ENCODE measurements at regions not wholly inside any gene's neighbourhood (a gene's known extent, or its start where the extent isn't known, plus 50 kb on each side); places are given as distances from the start of the nearest gene placed in this dataset.

- Mint-ChIP-seq H3K9me3 (no peaks in the 10 kb centered on the region), H3K27ac (no peak overlapping the region), H3K36me3 (ENCODE audit: low read depth) (no peaks in the 10 kb centered on the region), H3K27me3 (peaks cover 8% of the 10 kb centered on the region), H3K4me3 (no peak overlapping the region), H3K4me1 (ENCODE audit: low read depth) (peaks cover 7% of the 10 kb centered on the region)
Measured at GRCh38 chr4:155599596-155599995, 67.1 kb upstream of the GUCY1A1 start.

- Mint-ChIP-seq H3K4me3 (no peak overlapping the region), H3K9me3 (no peaks in the 10 kb centered on the region), H3K36me3 (ENCODE audit: low read depth) (no peaks in the 10 kb centered on the region), H3K4me1 (ENCODE audit: low read depth) (peaks cover 7% of the 10 kb centered on the region), H3K27me3 (peaks cover 8% of the 10 kb centered on the region), H3K27ac (no peak overlapping the region)
Measured at GRCh38 chr4:155599085-155599484, 67.6 kb upstream of the GUCY1A1 start.

- H3K27ac Mint-ChIP-seq, result no peak overlapping the region
- peaks cover 8% of the 10 kb centered on the region for H3K27me3 Mint-ChIP-seq
- H3K4me3 Mint-ChIP-seq, result no peak overlapping the region
- H3K4me1 Mint-ChIP-seq (ENCODE audit: low read depth), result peaks cover 2% of the 10 kb centered on the region
- H3K36me3 Mint-ChIP-seq (ENCODE audit: low read depth), result no peaks in the 10 kb centered on the region
- no peaks in the 10 kb centered on the region for H3K9me3 Mint-ChIP-seq
Measured at GRCh38 chr4:155597933-155598451, 68.7 kb upstream of the GUCY1A1 start.

GRCh38 chr4:155597281-155597680 is 69.4 kb upstream of the GUCY1A1 start:
- Mint-ChIP-seq H3K4me1 (ENCODE audit: low read depth) (no peaks in the 10 kb centered on the region), H3K36me3 (ENCODE audit: low read depth) (no peaks in the 10 kb centered on the region), H3K9me3 (no peaks in the 10 kb centered on the region), H3K27ac (no peak overlapping the region), H3K27me3 (peaks cover 8% of the 10 kb centered on the region), H3K4me3 (no peak overlapping the region)

GRCh38 chr4:155593793-155594192 is 72.9 kb upstream of the GUCY1A1 start:
- Mint-ChIP-seq H3K4me1 (ENCODE audit: low read depth) (no peaks in the 10 kb centered on the region), H3K27ac (no peak overlapping the region), H3K36me3 (ENCODE audit: low read depth) (no peaks in the 10 kb centered on the region), H3K9me3 (no peaks in the 10 kb centered on the region), H3K27me3 (peaks cover 7% of the 10 kb centered on the region), H3K4me3 (no peak overlapping the region)

- Mint-ChIP-seq H3K27ac (no peak overlapping the region), H3K27me3 (peaks cover 7% of the 10 kb centered on the region), H3K4me1 (ENCODE audit: low read depth) (no peaks in the 10 kb centered on the region), H3K9me3 (no peaks in the 10 kb centered on the region), H3K4me3 (no peak overlapping the region), H3K36me3 (ENCODE audit: low read depth) (no peaks in the 10 kb centered on the region)
Measured at GRCh38 chr4:155592938-155593297, 73.7 kb upstream of the GUCY1A1 start.

GRCh38 chr4:155592179-155592937 is 74.3 kb upstream of the GUCY1A1 start:
- Mint-ChIP-seq H3K9me3 (no peaks in the 10 kb centered on the region), H3K4me1 (ENCODE audit: low read depth) (no peaks in the 10 kb centered on the region), H3K36me3 (ENCODE audit: low read depth) (no peaks in the 10 kb centered on the region), H3K27me3 (peaks cover 3% of the 10 kb centered on the region), H3K27ac (no peak overlapping the region), H3K4me3 (no peak overlapping the region)

- H3K4me3 Mint-ChIP-seq, result no peak overlapping the region
- H3K4me1 Mint-ChIP-seq (ENCODE audit: low read depth), result no peaks in the 10 kb centered on the region
- no peak overlapping the region for H3K27ac Mint-ChIP-seq
- no peaks in the 10 kb centered on the region for H3K36me3 Mint-ChIP-seq (ENCODE audit: low read depth)
- H3K27me3 Mint-ChIP-seq, result peaks cover 3% of the 10 kb centered on the region
- H3K9me3 Mint-ChIP-seq, result no peaks in the 10 kb centered on the region
Measured at GRCh38 chr4:155591738-155592143, 74.9 kb upstream of the GUCY1A1 start.

GRCh38 chr4:155590796-155591585 is 75.7 kb upstream of the GUCY1A1 start:
- H3K4me3 Mint-ChIP-seq, result no peak overlapping the region
- no peaks in the 10 kb centered on the region for H3K4me1 Mint-ChIP-seq (ENCODE audit: low read depth)
- no peaks in the 10 kb centered on the region for H3K9me3 Mint-ChIP-seq
- H3K27ac Mint-ChIP-seq, result no peak overlapping the region
- H3K36me3 Mint-ChIP-seq (ENCODE audit: low read depth), result no peaks in the 10 kb centered on the region
- H3K27me3 Mint-ChIP-seq, result peaks cover 3% of the 10 kb centered on the region

GRCh38 chr4:155588437-155588836 is 78.2 kb upstream of the GUCY1A1 start:
- H3K4me1 Mint-ChIP-seq (ENCODE audit: low read depth), result peaks cover 5% of the 10 kb centered on the region
- H3K9me3 Mint-ChIP-seq, result no peaks in the 10 kb centered on the region
- no peaks in the 10 kb centered on the region for H3K36me3 Mint-ChIP-seq (ENCODE audit: low read depth)
- no peak overlapping the region for H3K27ac Mint-ChIP-seq
- no peak overlapping the region for H3K4me3 Mint-ChIP-seq
- H3K27me3 Mint-ChIP-seq, result peaks cover 3% of the 10 kb centered on the region

GRCh38 chr4:155587766-155588165 is 78.9 kb upstream of the GUCY1A1 start:
- Mint-ChIP-seq H3K27me3 (peaks cover 3% of the 10 kb centered on the region), H3K4me1 (ENCODE audit: low read depth) (peaks cover 11% of the 10 kb centered on the region), H3K9me3 (no peaks in the 10 kb centered on the region), H3K36me3 (ENCODE audit: low read depth) (no peaks in the 10 kb centered on the region), H3K4me3 (no peak overlapping the region), H3K27ac (no peak overlapping the region)

- H3K4me1 Mint-ChIP-seq (ENCODE audit: low read depth), result peaks cover 16% of the 10 kb centered on the region
- H3K27ac Mint-ChIP-seq, result peak overlapping the region; percentile 75
- H3K4me3 Mint-ChIP-seq, result peak overlapping the region; percentile 42
- no peaks in the 10 kb centered on the region for H3K27me3 Mint-ChIP-seq
- H3K36me3 Mint-ChIP-seq (ENCODE audit: low read depth), result no peaks in the 10 kb centered on the region
- H3K9me3 Mint-ChIP-seq, result no peaks in the 10 kb centered on the region
Measured at GRCh38 chr4:155582971-155583437, 83.6 kb upstream of the GUCY1A1 start.

GRCh38 chr4:155582041-155582440 is 84.6 kb upstream of the GUCY1A1 start:
- Mint-ChIP-seq H3K4me1 (ENCODE audit: low read depth) (peaks cover 16% of the 10 kb centered on the region), H3K27ac (no peak overlapping the region), H3K4me3 (no peak overlapping the region), H3K9me3 (no peaks in the 10 kb centered on the region), H3K27me3 (no peaks in the 10 kb centered on the region), H3K36me3 (ENCODE audit: low read depth) (no peaks in the 10 kb centered on the region)

GRCh38 chr4:155578726-155579370 is 87.8 kb upstream of the GUCY1A1 start:
- Mint-ChIP-seq H3K27me3 (no peaks in the 10 kb centered on the region), H3K27ac (no peak overlapping the region), H3K4me1 (ENCODE audit: low read depth) (peaks cover 16% of the 10 kb centered on the region), H3K36me3 (ENCODE audit: low read depth) (no peaks in the 10 kb centered on the region), H3K4me3 (no peak overlapping the region), H3K9me3 (no peaks in the 10 kb centered on the region)

GRCh38 chr4:155578219-155578618 is 88.4 kb upstream of the GUCY1A1 start:
- Mint-ChIP-seq H3K36me3 (ENCODE audit: low read depth) (no peaks in the 10 kb centered on the region), H3K4me3 (no peak overlapping the region), H3K4me1 (ENCODE audit: low read depth) (peaks cover 10% of the 10 kb centered on the region), H3K9me3 (no peaks in the 10 kb centered on the region), H3K27me3 (no peaks in the 10 kb centered on the region), H3K27ac (no peak overlapping the region)
